OCI-LY7 (cell line): ENCODE measurements at regions not wholly inside any gene's neighbourhood (a gene's known extent, or its start where the extent isn't known, plus 50 kb on each side); places are given as distances from the start of the nearest gene placed in this dataset.

Experiments
- CTCF ChIP-seq: fragments of 200-600 bp; sonication (generic); conservative IDR thresholded peaks from 2 replicates; pipeline ENCODE4 v1.5.1; 2014; ENCODE audit warnings: mild to moderate bottlenecking, antibody characterized with exemption, low read length, moderate library complexity, mixed read lengths
- EZH2phosphoT487 ChIP-seq: fragments of 200-600 bp; sonication (generic); IDR thresholded peaks from 2 replicates; pipeline ENCODE4 v1.6.1; 2018; ENCODE audit warnings: low read depth, borderline replicate concordance, mild to moderate bottlenecking, mixed run types, antibody characterized with exemption, low read length, moderate library complexity, mixed read lengths

- TF ChIP-seq CTCF (no peak), EZH2phosphoT487 (no peak)
Observed at GRCh38 chr2:45315861-45316260, 295.2 kb downstream of the SRBD1 start.
